ENCODE measurements at regions not wholly inside any gene's neighbourhood (a gene's known extent, or its start where the extent isn't known, plus 50 kb on each side); places are given as distances from the start of the nearest gene placed in this dataset.

GRCh38 chr2:77737236-77737635 lies 215.1 kb upstream of the LRRTM4 start:
- TF ChIP-seq CTCF (conservative IDR thresholded peaks at IDR 0.05 in 1 of 2, IDR thresholded peaks at IDR 0.05 in 1 of 2; ENCODE audit: low read depth in 1 of 2, low read length in 2 of 2) (no peak), EZH2 (IDR thresholded peaks at IDR 0.05; ENCODE audit: low read length, missing control alignments) (no peak)
